ENCODE measurements at regions not wholly inside any gene's neighbourhood (a gene's known extent, or its start where the extent isn't known, plus 50 kb on each side); places are given as distances from the start of the nearest gene placed in this dataset.
A peak's percentile ranks its signal among the peaks of the same experiment; 100 is the strongest.

- no peak overlapping the region for H3K4me3 ChIP-seq (ENCODE audit: low read length in 2 of 2)
- H3K36me3 ChIP-seq (replicated peaks in 1 of 2; ENCODE audit: control insufficient read depth in 2 of 2, insufficient read depth in 2 of 2, low read length in 2 of 2) = no peaks in the 10 kb centered on the region
- no peaks in the 10 kb centered on the region for H3K79me1 ChIP-seq (ENCODE audit: low read depth, low read length)
- H3K4ac ChIP-seq (ENCODE audit: low read length) = no peak overlapping the region
- H2AK5ac ChIP-seq (ENCODE audit: low read depth, low read length) = no peak overlapping the region
- no peak overlapping the region for H3K18ac ChIP-seq (ENCODE audit: low read length)
- H3K4me1 ChIP-seq (ENCODE audit: control insufficient read depth in 2 of 2, insufficient read depth in 1 of 2, low read depth in 1 of 2, low read length in 2 of 2) = no peaks in the 10 kb centered on the region
- H4K8ac ChIP-seq (ENCODE audit: low read depth, low read length) = no peak overlapping the region
- no peak overlapping the region for H3K27ac ChIP-seq (replicated peaks; ENCODE audit: low read length)
- no peak overlapping the region for H2BK12ac ChIP-seq (ENCODE audit: low read length)
- no peak overlapping the region for H3K23ac ChIP-seq (ENCODE audit: low read depth, low read length, poor library complexity)
- H3K4me2 ChIP-seq (ENCODE audit: insufficient read depth, low read length, poor library complexity, severe bottlenecking) = no peak overlapping the region
- H3K14ac ChIP-seq (ENCODE audit: low read length) = no peak overlapping the region
- no peaks in the 10 kb centered on the region for H3K9me3 ChIP-seq (replicated peaks in 1 of 2; ENCODE audit: control insufficient read depth in 2 of 2, insufficient read depth in 1 of 2, low read depth in 1 of 2, low read length in 2 of 2)
- no CpG with 5 or more reads among the region's 1 CpG for WGBS, 2 donors (ENCODE audit: extremely low coverage in 2 of 2, insufficient read length in 2 of 2, insufficient replicate concordance in 1 of 2)
- no peak overlapping the region for H4K91ac ChIP-seq (ENCODE audit: low read depth, low read length, poor library complexity)
- H3K27me3 ChIP-seq (ENCODE audit: control insufficient read depth in 3 of 3, insufficient read depth in 3 of 3, low read depth in 1 of 3, low read length in 3 of 3) = no peaks in the 10 kb centered on the region
- H2AFZ ChIP-seq (ENCODE audit: low read length) = no peak overlapping the region
- H2BK120ac ChIP-seq (ENCODE audit: low read depth, low read length) = no peak overlapping the region
- H2BK5ac ChIP-seq (ENCODE audit: low read length) = no peak overlapping the region
- no peak for DNase-seq (ENCODE audit: low spot score)
- H3K9ac ChIP-seq (ENCODE audit: low read depth, low read length, poor library complexity) = no peak overlapping the region
- H2BK15ac ChIP-seq (ENCODE audit: low read length) = no peak overlapping the region
These were observed 388.3 kb downstream of the NR4A2 start for GRCh38 chr2:155944218-155944617.

DNA sequence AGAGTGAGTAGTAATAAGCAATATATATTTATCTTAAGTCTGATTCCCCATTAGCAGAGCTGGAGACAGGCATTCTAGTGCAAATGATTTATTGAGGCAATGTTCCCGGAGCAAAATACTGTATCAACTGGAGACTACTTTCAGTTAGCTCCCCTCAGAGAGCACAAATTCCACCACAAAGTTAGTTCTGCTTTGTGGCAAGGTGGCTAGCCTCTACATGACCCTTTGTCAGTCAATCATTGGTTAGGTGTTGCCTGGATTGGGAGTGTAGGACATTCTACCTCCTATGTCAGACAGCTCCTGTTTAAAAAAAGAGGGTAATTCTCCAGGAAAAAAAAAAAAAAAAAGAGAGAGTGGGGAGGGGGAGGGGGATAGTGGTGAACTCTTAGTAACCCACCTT lies 402.2 kb downstream of the NR4A2 start:
- H4K8ac ChIP-seq (ENCODE audit: low read depth, low read length) = no peak overlapping the region
- no peak overlapping the region for H2AK5ac ChIP-seq (ENCODE audit: low read depth, low read length)
- H3K9ac ChIP-seq (ENCODE audit: low read depth, low read length, poor library complexity) = peak overlapping the region; percentile 30
- no peak overlapping the region for H2BK12ac ChIP-seq (ENCODE audit: low read length)
- no peaks in the 10 kb centered on the region for H3K27me3 ChIP-seq (ENCODE audit: control insufficient read depth in 3 of 3, insufficient read depth in 3 of 3, low read depth in 1 of 3, low read length in 3 of 3)
- H2BK5ac ChIP-seq (ENCODE audit: low read length) = no peak overlapping the region
- no peak overlapping the region for H4K91ac ChIP-seq (ENCODE audit: low read depth, low read length, poor library complexity)
- no peak for DNase-seq (ENCODE audit: low spot score)
- no peak overlapping the region for H3K4me2 ChIP-seq (ENCODE audit: insufficient read depth, low read length, poor library complexity, severe bottlenecking)
- WGBS, 2 donors (ENCODE audit: extremely low coverage in 2 of 2, insufficient read length in 2 of 2, insufficient replicate concordance in 1 of 2) = no CpG with 5 or more reads among the region's 1 CpG
- no peaks in the 10 kb centered on the region for H3K79me1 ChIP-seq (ENCODE audit: low read depth, low read length)
- no peak overlapping the region for H3K23ac ChIP-seq (ENCODE audit: low read depth, low read length, poor library complexity)
- H2BK120ac ChIP-seq (ENCODE audit: low read depth, low read length) = no peak overlapping the region
- H3K4me3 ChIP-seq (ENCODE audit: low read length in 2 of 2) = no peak overlapping the region
- H3K18ac ChIP-seq (ENCODE audit: low read length) = no peak overlapping the region
- H3K9me3 ChIP-seq (replicated peaks in 1 of 2; ENCODE audit: control insufficient read depth in 2 of 2, insufficient read depth in 1 of 2, low read depth in 1 of 2, low read length in 2 of 2) = no peaks in the 10 kb centered on the region
- no peak overlapping the region for H3K27ac ChIP-seq (replicated peaks; ENCODE audit: low read length)
- H3K4me1 ChIP-seq (ENCODE audit: control insufficient read depth in 2 of 2, insufficient read depth in 1 of 2, low read depth in 1 of 2, low read length in 2 of 2) = no peaks in the 10 kb centered on the region
- H3K14ac ChIP-seq (ENCODE audit: low read length) = no peak overlapping the region
- H3K4ac ChIP-seq (ENCODE audit: low read length) = no peak overlapping the region
- H3K36me3 ChIP-seq (replicated peaks in 1 of 2; ENCODE audit: control insufficient read depth in 2 of 2, insufficient read depth in 2 of 2, low read length in 2 of 2) = no peaks in the 10 kb centered on the region
- H2BK15ac ChIP-seq (ENCODE audit: low read length) = no peak overlapping the region
- H2AFZ ChIP-seq (ENCODE audit: low read length) = no peak overlapping the region

- H3K9me3 ChIP-seq (replicated peaks in 1 of 2; ENCODE audit: control insufficient read depth in 2 of 2, insufficient read depth in 1 of 2, low read depth in 1 of 2, low read length in 2 of 2) = no peaks in the 10 kb centered on the region
- H3K79me1 ChIP-seq (ENCODE audit: low read depth, low read length) = no peaks in the 10 kb centered on the region
- no peak overlapping the region for H2BK5ac ChIP-seq (ENCODE audit: low read length)
- no peak overlapping the region for H2BK15ac ChIP-seq (ENCODE audit: low read length)
- H2AFZ ChIP-seq (ENCODE audit: low read length) = no peak overlapping the region
- H3K14ac ChIP-seq (ENCODE audit: low read length) = no peak overlapping the region
- no peak overlapping the region for H3K4me3 ChIP-seq (ENCODE audit: low read length in 2 of 2)
- no peak for DNase-seq (ENCODE audit: low spot score)
- no peak overlapping the region for H3K4ac ChIP-seq (ENCODE audit: low read length)
- no peaks in the 10 kb centered on the region for H3K36me3 ChIP-seq (replicated peaks in 1 of 2; ENCODE audit: control insufficient read depth in 2 of 2, insufficient read depth in 2 of 2, low read length in 2 of 2)
- no CpG with 5 or more reads among the region's 1 CpG for WGBS, 2 donors (ENCODE audit: extremely low coverage in 2 of 2, insufficient read length in 2 of 2, insufficient replicate concordance in 1 of 2)
- no peak overlapping the region for H3K9ac ChIP-seq (ENCODE audit: low read depth, low read length, poor library complexity)
- H3K18ac ChIP-seq (ENCODE audit: low read length) = no peak overlapping the region
- H3K27ac ChIP-seq (replicated peaks; ENCODE audit: low read length) = no peak overlapping the region
- no peaks in the 10 kb centered on the region for H3K4me1 ChIP-seq (ENCODE audit: control insufficient read depth in 2 of 2, insufficient read depth in 1 of 2, low read depth in 1 of 2, low read length in 2 of 2)
- no peak overlapping the region for H3K4me2 ChIP-seq (ENCODE audit: insufficient read depth, low read length, poor library complexity, severe bottlenecking)
- H4K8ac ChIP-seq (ENCODE audit: low read depth, low read length) = no peak overlapping the region
- H3K23ac ChIP-seq (ENCODE audit: low read depth, low read length, poor library complexity) = no peak overlapping the region
- no peaks in the 10 kb centered on the region for H3K27me3 ChIP-seq (ENCODE audit: control insufficient read depth in 3 of 3, insufficient read depth in 3 of 3, low read depth in 1 of 3, low read length in 3 of 3)
- no peak overlapping the region for H2BK120ac ChIP-seq (ENCODE audit: low read depth, low read length)
- H4K91ac ChIP-seq (ENCODE audit: low read depth, low read length, poor library complexity) = no peak overlapping the region
- H2AK5ac ChIP-seq (ENCODE audit: low read depth, low read length) = no peak overlapping the region
- H2BK12ac ChIP-seq (ENCODE audit: low read length) = no peak overlapping the region
These were observed 415.1 kb downstream of the NR4A2 start for GRCh38 chr2:155917380-155917779.

DNA sequence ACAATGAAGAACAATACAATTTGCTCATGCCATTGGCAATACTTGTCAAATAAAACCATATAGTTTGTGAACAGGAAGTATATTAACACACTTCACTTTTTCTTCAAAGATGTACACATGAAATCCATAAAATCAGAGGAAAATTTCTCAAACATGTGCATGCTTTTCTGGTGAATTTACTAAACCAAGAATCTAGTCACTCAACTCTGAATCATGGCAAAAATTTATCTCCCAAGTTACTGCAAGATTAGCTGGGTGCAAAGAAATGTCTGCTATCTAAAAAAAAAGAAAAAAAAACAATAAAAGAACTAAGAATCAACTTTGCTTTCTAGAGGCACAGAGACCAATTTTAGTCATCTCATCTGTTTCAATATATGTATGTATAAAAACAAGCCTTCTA lies 419.2 kb downstream of the NR4A2 start:
- Histone ChIP-seq H2BK120ac (ENCODE audit: low read depth, low read length) (no peak overlapping the region), H4K91ac (ENCODE audit: low read depth, low read length, poor library complexity) (no peak overlapping the region), H3K14ac (ENCODE audit: low read length) (no peak overlapping the region), H2AK5ac (ENCODE audit: low read depth, low read length) (no peak overlapping the region), H2BK12ac (ENCODE audit: low read length) (no peak overlapping the region), H3K18ac (ENCODE audit: low read length) (no peak overlapping the region), H3K36me3 (replicated peaks in 1 of 2; ENCODE audit: control insufficient read depth in 2 of 2, insufficient read depth in 2 of 2, low read length in 2 of 2) (no peaks in the 10 kb centered on the region), H3K9me3 (replicated peaks in 1 of 2; ENCODE audit: control insufficient read depth in 2 of 2, insufficient read depth in 1 of 2, low read depth in 1 of 2, low read length in 2 of 2) (no peaks in the 10 kb centered on the region), H2AFZ (ENCODE audit: low read length) (no peak overlapping the region), H3K23ac (ENCODE audit: low read depth, low read length, poor library complexity) (no peak overlapping the region), H3K4ac (ENCODE audit: low read length) (no peak overlapping the region), H3K4me3 (ENCODE audit: low read length in 2 of 2) (no peak overlapping the region), H3K27me3 (ENCODE audit: control insufficient read depth in 3 of 3, insufficient read depth in 3 of 3, low read depth in 1 of 3, low read length in 3 of 3) (no peaks in the 10 kb centered on the region), H3K4me1 (ENCODE audit: control insufficient read depth in 2 of 2, insufficient read depth in 1 of 2, low read depth in 1 of 2, low read length in 2 of 2) (no peaks in the 10 kb centered on the region), H3K27ac (replicated peaks; ENCODE audit: low read length) (no peak overlapping the region), H3K4me2 (ENCODE audit: insufficient read depth, low read length, poor library complexity, severe bottlenecking) (no peak overlapping the region), H4K8ac (ENCODE audit: low read depth, low read length) (no peak overlapping the region), H3K9ac (ENCODE audit: low read depth, low read length, poor library complexity) (no peak overlapping the region), H2BK15ac (ENCODE audit: low read length) (no peak overlapping the region), H3K79me1 (ENCODE audit: low read depth, low read length) (no peaks in the 10 kb centered on the region), H2BK5ac (ENCODE audit: low read length) (no peak overlapping the region)
- no peak for DNase-seq (ENCODE audit: low spot score)

Data from neuronal stem cell (in vitro differentiated cells).